CD14-positive monocyte (primary cell): ENCODE measurements at regions not wholly inside any gene's neighbourhood (a gene's known extent, or its start where the extent isn't known, plus 50 kb on each side); places are given as distances from the start of the nearest gene placed in this dataset.
"Not testable (repeated sequence)": the region's sequence is repeated elsewhere in the genome, so short reads cannot be mapped to it uniquely, and the experiment has no call there.

ENCODE experiments used
- DNase-seq, 3 donors: peaks; one replicate each; pipeline ENCODE4 v3.0.0-alpha.2; 2011 to 2022
- H2AFZ ChIP-seq: 2 replicates; pipeline ENCODE4 v1.6.0; 2012; ENCODE audit warnings: mild to moderate bottlenecking, low read depth, low read length, inconsistent platforms; ENCODE audit not compliant: insufficient read depth, poor library complexity, severe bottlenecking
- H3K27ac ChIP-seq, 2 donors: 1 replicate in 1 of 2; 2 replicates in 1 of 2; pipeline ENCODE4 v1.5.1; 2012 to 2013; ENCODE audit warnings: low read length in 2 of 2, control low read depth in 1 of 2, inconsistent platforms in 1 of 2, low read depth in 1 of 2, mild to moderate bottlenecking in 1 of 2
- H3K27me3 ChIP-seq, 2 donors: one replicate each; pipeline versions ENCODE4 v1.6.0 to v1.6.1; 2011 to 2013; ENCODE audit warnings: low read length in 2 of 2; ENCODE audit not compliant: control insufficient read depth in 2 of 2, insufficient read depth in 2 of 2
- H3K36me3 ChIP-seq, 2 donors: replicated peaks in 1 of 2; 1 replicate in 1 of 2; 2 replicates in 1 of 2; pipeline versions ENCODE4 v1.5.1 to v1.6.1; 2012 to 2013; ENCODE audit warnings: low read length in 2 of 2, control low read depth in 1 of 2, inconsistent platforms in 1 of 2, mild to moderate bottlenecking in 1 of 2; ENCODE audit not compliant: insufficient read depth in 2 of 2, control insufficient read depth in 1 of 2
- H3K4me1 ChIP-seq, 2 donors: 1 replicate in 1 of 2; 2 replicates in 1 of 2; pipeline versions ENCODE4 v1.5.1 to v1.6.1; 2012 to 2013; ENCODE audit warnings: low read length in 2 of 2, control low read depth in 1 of 2, inconsistent platforms in 1 of 2, mild to moderate bottlenecking in 1 of 2, moderate library complexity in 1 of 2; ENCODE audit not compliant: insufficient read depth in 2 of 2, control insufficient read depth in 1 of 2
- H3K4me2 ChIP-seq: replicated peaks from 2 replicates; pipeline ENCODE3; 2012; ENCODE audit warnings: low read length, moderate library complexity, mild to moderate bottlenecking; ENCODE audit not compliant: poor library complexity, severe bottlenecking; ENCODE audit errors: extremely low read depth
- H3K4me3 ChIP-seq, 3 experiments: fragments of 200-600 bp in 1 of 3; sonication (generic) in 1 of 3; replicated peaks in 1 of 3; 1 replicate in 2 of 3; 2 replicates in 1 of 3; pipeline ENCODE4 v1.5.1; 2011 to 2013; ENCODE audit warnings: low read length in 3 of 3, mild to moderate bottlenecking in 3 of 3, control low read depth in 2 of 3, low read depth in 2 of 3, inconsistent platforms in 1 of 3, moderate library complexity in 1 of 3
- H3K79me2 ChIP-seq: 2 replicates; pipeline ENCODE4 v1.6.0; 2012; ENCODE audit warnings: mild to moderate bottlenecking, control low read depth, inconsistent platforms, low read length, moderate library complexity; ENCODE audit not compliant: insufficient read depth
- H3K9ac ChIP-seq: 2 replicates; pipeline ENCODE4 v1.6.0; 2017; ENCODE audit warnings: low read length, mild to moderate bottlenecking; ENCODE audit not compliant: insufficient read depth, poor library complexity, severe bottlenecking
- H3K9me3 ChIP-seq, 2 donors: replicated peaks in 1 of 2; 1 replicate in 1 of 2; 2 replicates in 1 of 2; pipeline versions ENCODE4 v1.5.1 to v1.6.1; 2012 to 2013; ENCODE audit warnings: low read length in 2 of 2, control low read depth in 1 of 2; ENCODE audit not compliant: control insufficient read depth in 1 of 2, insufficient read depth in 1 of 2
- H4K20me1 ChIP-seq: 2 replicates; pipeline ENCODE4 v1.6.0; 2012; ENCODE audit warnings: mild to moderate bottlenecking, low read length, control low read depth, moderate library complexity; ENCODE audit not compliant: insufficient read depth
- H3K27ac Mint-ChIP-seq, 7 donors: one replicate each; pipeline ENCODE4 v1.8.0; 2020; ENCODE audit warnings: mild to moderate bottlenecking in 7 of 7, mixed read lengths in 7 of 7, moderate library complexity in 6 of 7, inconsistent platforms in 2 of 7
- H3K27me3 Mint-ChIP-seq, 3 donors: one replicate each; pipeline ENCODE4 v1.8.0; 2021 to 2022; ENCODE audit warnings: low read depth in 3 of 3, mild to moderate bottlenecking in 3 of 3, mixed read lengths in 3 of 3, moderate library complexity in 3 of 3, inconsistent platforms in 1 of 3
- H3K36me3 Mint-ChIP-seq, 2 donors: one replicate each; pipeline ENCODE4 v1.8.0; 2020; ENCODE audit warnings: mixed read lengths in 2 of 2, inconsistent platforms in 1 of 2, mild to moderate bottlenecking in 1 of 2
- H3K4me1 Mint-ChIP-seq: one replicate; pipeline ENCODE4 v1.8.0; 2020; ENCODE audit warnings: mild to moderate bottlenecking, mixed read lengths
- H3K4me3 Mint-ChIP-seq, 2 donors: one replicate each; pipeline ENCODE4 v1.8.0; 2020; ENCODE audit warnings: mild to moderate bottlenecking in 2 of 2, mixed read lengths in 2 of 2, moderate library complexity in 1 of 2
- H3K9me3 Mint-ChIP-seq, 7 donors: one replicate each; pipeline ENCODE4 v1.8.0; 2020 to 2022; ENCODE audit warnings: mixed read lengths in 7 of 7, mild to moderate bottlenecking in 6 of 7, moderate library complexity in 6 of 7, inconsistent platforms in 2 of 7
- CTCF ChIP-seq: fragments of 200-600 bp; IDR thresholded peaks from one replicate; pipeline ENCODE4 v1.8.0; 2022; ENCODE audit warnings: antibody characterized with exemption, mild to moderate bottlenecking
- WGBS: methylation state at CpG from one replicate; pipeline ENCODE4 v1.1.5; 2013; ENCODE audit warnings: missing lambda C conversion rate; ENCODE audit not compliant: insufficient coverage; 5-methylcytosine and 5-hydroxymethylcytosine counted together
- intact Hi-C, 2 donors: fragments of 100-400 bp; cut with micrococcal nuclease; formaldehyde crosslinking; loops; one replicate each; pipeline versions ENCODE4 v1.15.0 to v1.15.1; 2023

GRCh38 chr16:60611844-60612243 lies 1424.4 kb downstream of the CDH8 start:
- Mint-ChIP-seq H3K4me3 (no peak overlapping the region), H3K36me3 (no peaks in the 10 kb centered on the region), H3K27ac (no peak overlapping the region), H3K27me3 (peaks cover 0 to 1% (median 0%) of the 10 kb centered on the region in 3 donors), H3K9me3 (peaks cover 0 to 5% (median 3%) of the 10 kb centered on the region in 7 donors), H3K4me1 (no peaks in the 10 kb centered on the region)
- H3K9ac ChIP-seq, result no peak overlapping the region
- no peak overlapping the region for H3K4me2 ChIP-seq
- H3K4me3 ChIP-seq, result no peak overlapping the region
- no peak overlapping the region for H2AFZ ChIP-seq
- no peaks in the 10 kb centered on the region for H3K9me3 ChIP-seq
- H3K4me1 ChIP-seq, result no peaks in the 10 kb centered on the region
- H4K20me1 ChIP-seq, result no peaks in the 10 kb centered on the region
- intact Hi-C loops, result no loop called here
- H3K27ac ChIP-seq, result no peak overlapping the region
- H3K36me3 ChIP-seq, result no peaks in the 10 kb centered on the region
- no peak for DNase-seq
- no peaks in the 10 kb centered on the region for H3K27me3 ChIP-seq
- H3K79me2 ChIP-seq, result no peaks in the 10 kb centered on the region
- no peak for TF ChIP-seq CTCF

- WGBS, result no CpG with 5 or more reads among the region's 2 CpGs
- Mint-ChIP-seq H3K27ac (no peak overlapping the region), H3K9me3 (peaks cover 0 to 6% (median 0%) of the 10 kb centered on the region in 7 donors), H3K27me3 (no peaks in the 10 kb centered on the region), H3K4me3 (no peak overlapping the region), H3K36me3 (no peaks in the 10 kb centered on the region), H3K4me1 (no peaks in the 10 kb centered on the region)
- intact Hi-C loops, result no loop called here
- Histone ChIP-seq H3K4me2 (no peak overlapping the region), H3K9me3 (no peaks in the 10 kb centered on the region), H2AFZ (no peak overlapping the region), H3K79me2 (no peaks in the 10 kb centered on the region), H3K36me3 (no peaks in the 10 kb centered on the region), H4K20me1 (no peaks in the 10 kb centered on the region), H3K4me1 (no peaks in the 10 kb centered on the region), H3K27ac (no peak overlapping the region), H3K9ac (no peak overlapping the region), H3K27me3 (no peaks in the 10 kb centered on the region), H3K4me3 (no peak overlapping the region)
- no peak for DNase-seq
- no peak for TF ChIP-seq CTCF
Measured at GRCh38 chr16:60608971-60609370, 1427.3 kb downstream of the CDH8 start.

- H3K9ac ChIP-seq, H3K27me3 ChIP-seq, H3K4me3 ChIP-seq, intact Hi-C loops, DNase-seq, H3K27me3 Mint-ChIP-seq, H2AFZ ChIP-seq, H3K9me3 ChIP-seq, H3K4me3 Mint-ChIP-seq, H3K27ac ChIP-seq, H3K4me1 Mint-ChIP-seq, H3K4me2 ChIP-seq, H3K79me2 ChIP-seq, H3K36me3 ChIP-seq, H3K36me3 Mint-ChIP-seq, H3K9me3 Mint-ChIP-seq, H3K27ac Mint-ChIP-seq, H3K4me1 ChIP-seq, H4K20me1 ChIP-seq: not testable (repeated sequence)
- WGBS, result no CpG with 5 or more reads among the region's 3 CpGs
Measured at GRCh38 chr16:60605652-60606051, 1430.6 kb downstream of the CDH8 start.
